WTC11 (cell line): ENCODE measurements at regions not wholly inside any gene's neighbourhood (a gene's known extent, or its start where the extent isn't known, plus 50 kb on each side); places are given as distances from the start of the nearest gene placed in this dataset.

ENCODE experiments used
- ATAC-seq: fragments of 200-7000 bp; cut with Tn5 transposase; 2 replicates; pipeline ENCODE4 v1.10.0; 2021; ENCODE audit warnings: mild to moderate bottlenecking, moderate library complexity
- CTCF ChIA-PET: fragments of 300-600 bp; sonication (Branson Sonifier 250); formaldehyde crosslinking; loops from one replicate; lab custom pipeline; 2021; ENCODE audit warnings: antibody characterized with exemption; lab: Charles Lee
- POLR2A ChIA-PET: fragments of 350-600 bp; sonication (Branson Sonifier 250); formaldehyde crosslinking; loops from one replicate; lab custom pipeline; 2021; ENCODE audit warnings: antibody characterized with exemption; lab: Charles Lee
- DNase-seq: peaks from one replicate; pipeline ENCODE4 v3.0.0; 2021; ENCODE audit warnings: low spot score
- H3K27ac Mint-ChIP-seq: 2 replicates; pipeline ENCODE4 v1.8.0; 2021; ENCODE audit warnings: mixed read lengths
- H3K27me3 Mint-ChIP-seq: 2 replicates; pipeline ENCODE4 v1.8.0; 2021; ENCODE audit warnings: low read depth, mild to moderate bottlenecking, moderate library complexity, mixed read lengths
- H3K36me3 Mint-ChIP-seq: 2 replicates; pipeline ENCODE4 v1.8.0; 2021; ENCODE audit warnings: mixed read lengths
- H3K4me1 Mint-ChIP-seq: 2 replicates; pipeline ENCODE4 v1.8.0; 2022; ENCODE audit warnings: mixed read lengths
- H3K4me3 Mint-ChIP-seq: 2 replicates; pipeline ENCODE4 v1.8.0; 2021; ENCODE audit warnings: mild to moderate bottlenecking, moderate library complexity, mixed read lengths
- H3K9me3 Mint-ChIP-seq: 2 replicates; pipeline ENCODE4 v1.8.0; 2021; ENCODE audit warnings: mixed read lengths
- ATF2 ChIP-seq: sonication (generic); formaldehyde crosslinking; IDR thresholded peaks from 2 replicates; pipeline ENCODE4 v1.8.1; 2022; ENCODE audit warnings: low read depth, missing genetic modification reagents, borderline replicate concordance
- ATF6 ChIP-seq: sonication (generic); formaldehyde crosslinking; IDR thresholded peaks from 2 replicates; pipeline ENCODE4 v1.8.1; 2023; ENCODE audit warnings: mild to moderate bottlenecking, missing genetic modification reagents
- E2F1 ChIP-seq: sonication (generic); formaldehyde crosslinking; IDR thresholded peaks from 2 replicates; pipeline ENCODE4 v1.8.0; 2022; ENCODE audit warnings: mild to moderate bottlenecking, missing genetic modification reagents
- ELF4 ChIP-seq: sonication (generic); formaldehyde crosslinking; IDR thresholded peaks from 2 replicates; pipeline ENCODE4 v1.8.1; 2022; ENCODE audit warnings: low read depth, mild to moderate bottlenecking, moderate library complexity, missing genetic modification reagents
- FOXP4 ChIP-seq: sonication (generic); formaldehyde crosslinking; IDR thresholded peaks from 2 replicates; pipeline ENCODE4 v1.8.0; 2022; ENCODE audit warnings: mild to moderate bottlenecking, missing genetic modification reagents
- HMGA2 ChIP-seq: fragments of 250-450 bp; sonication (Bioruptor Pico); IDR thresholded peaks from 2 replicates; pipeline ENCODE4 v1.4.0; 2021; ENCODE audit warnings: mild to moderate bottlenecking, moderate library complexity
- NFATC4 ChIP-seq: fragments of 250-450 bp; sonication (Bioruptor Pico); IDR thresholded peaks from 2 replicates; pipeline ENCODE4 v1.9.0; 2021; ENCODE audit warnings: mild to moderate bottlenecking
- OVOL2 ChIP-seq: fragments of 250-450 bp; sonication (Bioruptor Pico); IDR thresholded peaks from 2 replicates; pipeline ENCODE4 v1.9.0; 2021; ENCODE audit warnings: mild to moderate bottlenecking, borderline replicate concordance
- PRRX2 ChIP-seq: fragments of 250-450 bp; sonication (Bioruptor Pico); IDR thresholded peaks from 2 replicates; pipeline ENCODE4 v1.8.0; 2021; ENCODE audit warnings: mild to moderate bottlenecking
- RORB ChIP-seq: fragments of 250-450 bp; sonication (Bioruptor Pico); IDR thresholded peaks from 2 replicates; pipeline ENCODE4 v1.9.0; 2021; ENCODE audit warnings: mild to moderate bottlenecking
- ZNF423 ChIP-seq: fragments of 250-450 bp; sonication (Bioruptor Pico); IDR thresholded peaks from 2 replicates; pipeline ENCODE4 v2.1.2; 2022; ENCODE audit warnings: mild to moderate bottlenecking, moderate library complexity
- ZNF425 ChIP-seq: fragments of 250-450 bp; sonication (Bioruptor Pico); conservative IDR thresholded peaks from 2 replicates; pipeline ENCODE4 v1.9.0; 2021; ENCODE audit warnings: mild to moderate bottlenecking
- ZNF671 ChIP-seq: fragments of 250-450 bp; sonication (Bioruptor Pico); IDR thresholded peaks from 2 replicates; pipeline ENCODE4 v1.8.0; 2021; ENCODE audit warnings: mild to moderate bottlenecking
- ZSCAN18 ChIP-seq: fragments of 250-450 bp; sonication (Bioruptor Pico); IDR thresholded peaks from 2 replicates; pipeline ENCODE4 v2.1.2; 2022; ENCODE audit warnings: mild to moderate bottlenecking, moderate library complexity
- TF ChIP-seq, protein P1 (sequence below): sonication (generic); formaldehyde crosslinking; IDR thresholded peaks from 2 replicates; pipeline ENCODE4 v1.8.0; 2023; ENCODE audit warnings: missing genetic modification reagents
- TF ChIP-seq, protein P2 (sequence below): sonication (generic); formaldehyde crosslinking; IDR thresholded peaks from 2 replicates; pipeline ENCODE4 v1.8.1; 2023; ENCODE audit warnings: mild to moderate bottlenecking, missing genetic modification reagents

GRCh38 chr2:235264121-235264493 is 229.7 kb upstream of the AGAP1 start:
- CTCF ChIA-PET: no interaction called here
- POLR2A ChIA-PET: no interaction called here
- Mint-ChIP-seq H3K27me3 (peaks cover 5% of the 10 kb centered on the region; the same call in 1 of the 2 replicates), H3K4me3 (no peak overlapping the region), H3K27ac (no peak overlapping the region)
- no peak for DNase-seq
- ATAC-seq: no peak
- no peak for TF ChIP-seq HMGA2
- no peak for TF ChIP-seq ELF4 (CRISPR knock-in tag)
- no peak for TF ChIP-seq OVOL2
- no peak for TF ChIP-seq PRRX2 (CRISPR knock-in tag)
- no peak for TF ChIP-seq E2F1 (CRISPR knock-in tag)
- no peak for TF ChIP-seq FOXP4 (CRISPR knock-in tag)
- no peak for TF ChIP-seq ZNF425
- TF ChIP-seq ZNF671 (CRISPR knock-in tag): no peak
- no peak for TF ChIP-seq NFATC4 (CRISPR knock-in tag)
- no peak for TF ChIP-seq ZNF423 (CRISPR knock-in tag)
- TF ChIP-seq RORB (CRISPR knock-in tag): no peak
- TF ChIP-seq, all 79 proteins: peak for 0
- no peaks in the 10 kb centered on the region for H3K36me3 Mint-ChIP-seq
- peaks cover 4% of the 10 kb centered on the region; the same call in 1 of the 2 replicates for H3K9me3 Mint-ChIP-seq
- peaks cover 23% of the 10 kb centered on the region for H3K4me1 Mint-ChIP-seq

- ATAC-seq (no peak), DNase-seq (no peak)
- Mint-ChIP-seq H3K27me3 (peaks cover 5% of the 10 kb centered on the region; the same call in 1 of the 2 replicates), H3K4me3 (no peak overlapping the region), H3K36me3 (no peaks in the 10 kb centered on the region), H3K27ac (no peak overlapping the region), H3K4me1 (peaks cover 26% of the 10 kb centered on the region), H3K9me3 (peaks cover 4% of the 10 kb centered on the region; the same call in 1 of the 2 replicates)
- ChIA-PET POLR2A (no interaction called here), CTCF (interaction anchor here (1.0 kb wide), 1 partner anchor 147 kb away, joined by 3 read pairs; no protein-coding TSS in a partner anchor)
- no peak for TF ChIP-seq RORB (CRISPR knock-in tag)
Observed at GRCh38 chr2:235264512-235264911, 229.3 kb upstream of the AGAP1 start.

- ChIA-PET CTCF (interaction anchor here (1.0 kb wide), 1 partner anchor 148 kb away, joined by 3 read pairs; no protein-coding TSS in a partner anchor), POLR2A (no interaction called here)
- Mint-ChIP-seq H3K4me3 (no peak overlapping the region), H3K27ac (no peak overlapping the region), H3K36me3 (no peaks in the 10 kb centered on the region), H3K9me3 (peaks cover 4% of the 10 kb centered on the region; the same call in 1 of the 2 replicates), H3K4me1 (peaks cover 26% of the 10 kb centered on the region), H3K27me3 (peaks cover 5% of the 10 kb centered on the region; the same call in 1 of the 2 replicates)
- ATAC-seq (no peak), DNase-seq (no peak)
- no peak for TF ChIP-seq NFATC4 (CRISPR knock-in tag)
- no peak for TF ChIP-seq ATF2
- TF ChIP-seq ATF6 (CRISPR knock-in tag): no peak
- TF ChIP-seq, protein P1, sequence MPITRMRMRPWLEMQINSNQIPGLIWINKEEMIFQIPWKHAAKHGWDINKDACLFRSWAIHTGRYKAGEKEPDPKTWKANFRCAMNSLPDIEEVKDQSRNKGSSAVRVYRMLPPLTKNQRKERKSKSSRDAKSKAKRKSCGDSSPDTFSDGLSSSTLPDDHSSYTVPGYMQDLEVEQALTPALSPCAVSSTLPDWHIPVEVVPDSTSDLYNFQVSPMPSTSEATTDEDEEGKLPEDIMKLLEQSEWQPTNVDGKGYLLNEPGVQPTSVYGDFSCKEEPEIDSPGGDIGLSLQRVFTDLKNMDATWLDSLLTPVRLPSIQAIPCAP (CRISPR knock-in tag): no peak
- TF ChIP-seq ZSCAN18 (CRISPR knock-in tag): no peak
- TF ChIP-seq, protein P2, sequence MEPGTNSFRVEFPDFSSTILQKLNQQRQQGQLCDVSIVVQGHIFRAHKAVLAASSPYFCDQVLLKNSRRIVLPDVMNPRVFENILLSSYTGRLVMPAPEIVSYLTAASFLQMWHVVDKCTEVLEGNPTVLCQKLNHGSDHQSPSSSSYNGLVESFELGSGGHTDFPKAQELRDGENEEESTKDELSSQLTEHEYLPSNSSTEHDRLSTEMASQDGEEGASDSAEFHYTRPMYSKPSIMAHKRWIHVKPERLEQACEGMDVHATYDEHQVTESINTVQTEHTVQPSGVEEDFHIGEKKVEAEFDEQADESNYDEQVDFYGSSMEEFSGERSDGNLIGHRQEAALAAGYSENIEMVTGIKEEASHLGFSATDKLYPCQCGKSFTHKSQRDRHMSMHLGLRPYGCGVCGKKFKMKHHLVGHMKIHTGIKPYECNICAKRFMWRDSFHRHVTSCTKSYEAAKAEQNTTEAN: no peak
- no peak for TF ChIP-seq E2F1 (CRISPR knock-in tag)
Observed at GRCh38 chr2:235265348-235265965, 228.4 kb upstream of the AGAP1 start.
